Transverse colon (tissue), 4 donors: ENCODE measurements at regions not wholly inside any gene's neighbourhood (a gene's known extent, or its start where the extent isn't known, plus 50 kb on each side); places are given as distances from the start of the nearest gene placed in this dataset.

Source experiments
- EP300 ChIP-seq: sonication (generic); formaldehyde crosslinking; IDR thresholded peaks from one replicate; pipeline ENCODE4 v1.6.1; 2017; ENCODE audit warnings: antibody characterized with exemption, low read depth
- POLR2A ChIP-seq: fragments of 450-650 bp; IDR thresholded peaks from one replicate; pipeline ENCODE4 v1.6.1; 2016; ENCODE audit warnings: antibody characterized with exemption, mild to moderate bottlenecking, moderate library complexity
- POLR2AphosphoS5 ChIP-seq, 3 donors: sonication (generic); formaldehyde crosslinking; IDR thresholded peaks; one replicate each; pipeline ENCODE4 v1.6.1; 2016; ENCODE audit warnings: antibody characterized with exemption in 3 of 3
- TF ChIP-seq, protein P1 (sequence below), 5 experiments: fragments of 200-600 bp in 3 of 5; fragments of 450-650 bp in 2 of 5; sonication (generic) in 3 of 5; IDR thresholded peaks; 1 replicate in 2 of 5; 2 replicates in 3 of 5; pipeline ENCODE4 v1.5.1; 2016 to 2017; ENCODE audit warnings: antibody characterized with exemption in 5 of 5, inconsistent platforms in 3 of 5, mild to moderate bottlenecking in 2 of 5, moderate library complexity in 1 of 5

DNA sequence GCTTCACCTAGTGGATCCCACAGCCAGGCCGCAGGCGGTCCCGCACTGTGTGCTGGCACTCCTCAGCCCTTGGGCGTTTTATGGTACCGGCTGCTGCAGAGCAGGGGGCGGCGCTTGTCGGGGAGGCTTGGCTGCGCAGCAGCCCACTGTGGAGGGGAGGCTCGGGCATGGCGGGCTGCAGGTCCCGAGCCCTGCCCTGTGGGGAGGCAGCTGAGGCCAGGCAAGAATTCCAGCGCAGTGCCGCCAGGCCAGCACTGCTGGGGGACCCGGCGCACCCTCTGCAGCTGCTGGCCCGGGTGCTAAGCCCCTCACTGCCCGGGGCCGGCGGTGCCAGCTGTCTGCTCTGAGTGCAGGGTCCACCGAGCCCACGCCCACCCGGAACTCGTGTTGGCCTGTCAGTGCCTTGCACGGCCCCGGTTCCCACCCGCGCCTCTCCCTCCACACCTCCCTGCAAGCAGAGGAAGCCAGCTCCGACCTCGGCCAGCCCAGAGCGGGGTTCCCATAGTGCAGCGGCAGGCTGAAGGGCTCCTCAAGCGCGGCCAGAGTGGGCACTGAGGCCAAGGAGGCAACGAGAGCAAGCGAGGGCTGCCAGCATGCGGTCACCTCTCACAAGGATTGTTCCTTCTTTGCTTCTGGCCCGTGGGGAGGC is 435.0 kb upstream of the ATP10A start:
- TF ChIP-seq, protein P1, sequence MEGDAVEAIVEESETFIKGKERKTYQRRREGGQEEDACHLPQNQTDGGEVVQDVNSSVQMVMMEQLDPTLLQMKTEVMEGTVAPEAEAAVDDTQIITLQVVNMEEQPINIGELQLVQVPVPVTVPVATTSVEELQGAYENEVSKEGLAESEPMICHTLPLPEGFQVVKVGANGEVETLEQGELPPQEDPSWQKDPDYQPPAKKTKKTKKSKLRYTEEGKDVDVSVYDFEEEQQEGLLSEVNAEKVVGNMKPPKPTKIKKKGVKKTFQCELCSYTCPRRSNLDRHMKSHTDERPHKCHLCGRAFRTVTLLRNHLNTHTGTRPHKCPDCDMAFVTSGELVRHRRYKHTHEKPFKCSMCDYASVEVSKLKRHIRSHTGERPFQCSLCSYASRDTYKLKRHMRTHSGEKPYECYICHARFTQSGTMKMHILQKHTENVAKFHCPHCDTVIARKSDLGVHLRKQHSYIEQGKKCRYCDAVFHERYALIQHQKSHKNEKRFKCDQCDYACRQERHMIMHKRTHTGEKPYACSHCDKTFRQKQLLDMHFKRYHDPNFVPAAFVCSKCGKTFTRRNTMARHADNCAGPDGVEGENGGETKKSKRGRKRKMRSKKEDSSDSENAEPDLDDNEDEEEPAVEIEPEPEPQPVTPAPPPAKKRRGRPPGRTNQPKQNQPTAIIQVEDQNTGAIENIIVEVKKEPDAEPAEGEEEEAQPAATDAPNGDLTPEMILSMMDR (IDR thresholded peaks at IDR 0.05): no peak
- TF ChIP-seq EP300 (no peak), POLR2AphosphoS5 (IDR thresholded peaks at IDR 0.05) (no peak), POLR2A (no peak)
